ENCODE measurements at regions not wholly inside any gene's neighbourhood (a gene's known extent, or its start where the extent isn't known, plus 50 kb on each side); places are given as distances from the start of the nearest gene placed in this dataset.
"Not testable (repeated sequence)": the region's sequence is repeated elsewhere in the genome, so short reads cannot be mapped to it uniquely, and the experiment has no call there.

DNA sequence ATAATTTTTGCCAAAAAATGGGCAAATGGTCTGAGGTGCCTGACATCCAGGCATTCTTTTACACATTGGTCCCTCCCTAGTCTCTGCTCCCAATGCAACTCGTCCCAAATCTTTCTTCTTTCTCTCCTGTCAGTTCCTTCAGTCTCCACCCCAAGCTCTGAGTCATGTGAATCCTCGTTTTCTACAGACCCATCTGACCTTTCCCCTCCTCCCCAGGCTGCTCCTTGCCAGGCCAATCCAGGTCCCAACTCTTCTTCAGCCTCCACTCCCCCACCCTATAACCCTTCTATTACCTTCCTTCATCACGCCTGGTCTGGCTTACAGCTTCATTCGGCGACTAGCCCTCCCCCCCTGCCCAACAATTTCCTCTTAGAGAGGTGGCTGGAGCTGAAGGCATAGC, 55.3 kb downstream of the BBS10 start:
- not testable (repeated sequence) for DNase-seq (ENCODE audit: low read depth)

DNA sequence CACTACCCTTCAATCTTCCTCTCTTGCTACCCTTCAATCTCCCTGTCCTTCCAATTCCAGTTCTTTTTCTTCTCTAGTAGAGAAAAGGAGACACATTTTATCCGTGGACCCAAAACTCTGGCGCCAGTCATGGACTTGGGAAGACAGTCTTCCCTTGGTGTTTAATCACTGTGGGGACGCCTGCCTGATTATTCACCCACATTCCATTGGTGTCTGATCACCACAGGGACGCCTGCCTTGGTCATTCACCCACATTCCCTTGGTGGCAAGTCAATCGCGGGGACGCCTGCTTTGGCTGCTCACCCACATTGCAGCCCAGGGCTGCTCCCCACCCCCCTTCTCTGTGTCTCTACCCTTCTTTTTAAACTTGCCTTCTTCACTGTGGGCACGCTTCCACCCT, 55.9 kb downstream of the BBS10 start:
- not testable (repeated sequence) for DNase-seq (ENCODE audit: low read depth)

DNA sequence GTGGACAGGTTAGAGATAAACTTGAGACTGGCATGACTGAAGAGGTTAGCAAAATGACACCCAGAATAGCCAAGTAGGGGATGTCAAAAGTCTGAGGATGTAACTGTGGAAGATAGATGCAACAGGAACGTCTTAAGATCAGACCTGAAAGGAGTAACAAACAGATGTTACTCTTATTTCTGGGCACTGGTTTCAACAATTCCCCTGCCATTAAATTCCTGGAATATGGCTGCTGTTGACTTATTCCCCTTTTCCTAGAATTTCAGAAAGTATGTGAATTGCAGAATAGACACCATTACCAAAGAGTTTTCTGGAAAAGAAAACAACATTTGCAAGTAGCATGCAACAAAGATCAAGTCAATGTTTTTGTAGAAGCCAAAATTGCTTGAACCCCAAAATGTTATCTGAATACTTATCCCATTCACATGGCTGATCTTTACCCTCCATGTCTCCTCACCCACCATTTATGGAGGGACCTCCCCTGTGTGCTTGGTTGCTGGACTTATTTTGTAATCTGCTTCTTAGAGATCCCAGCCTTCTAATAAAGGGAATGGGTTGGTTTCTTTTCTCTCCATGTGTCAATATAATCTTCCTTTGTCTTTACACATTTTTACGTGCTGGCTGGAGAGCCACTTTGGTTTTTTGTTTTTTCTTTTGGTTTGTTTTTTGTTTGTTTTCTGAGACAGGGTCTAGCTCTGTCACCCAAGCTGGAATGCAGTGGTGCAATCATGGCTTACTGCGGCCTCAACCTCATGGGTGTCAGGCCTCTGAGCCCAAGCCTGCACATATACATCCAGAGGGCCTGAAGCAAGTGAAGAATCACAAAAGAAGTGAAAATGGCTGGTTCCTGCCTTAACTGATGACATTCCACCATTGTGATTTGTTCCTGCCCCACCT, 57.0 kb downstream of the BBS10 start:
- no peak for DNase-seq (ENCODE audit: low read depth)

DNA sequence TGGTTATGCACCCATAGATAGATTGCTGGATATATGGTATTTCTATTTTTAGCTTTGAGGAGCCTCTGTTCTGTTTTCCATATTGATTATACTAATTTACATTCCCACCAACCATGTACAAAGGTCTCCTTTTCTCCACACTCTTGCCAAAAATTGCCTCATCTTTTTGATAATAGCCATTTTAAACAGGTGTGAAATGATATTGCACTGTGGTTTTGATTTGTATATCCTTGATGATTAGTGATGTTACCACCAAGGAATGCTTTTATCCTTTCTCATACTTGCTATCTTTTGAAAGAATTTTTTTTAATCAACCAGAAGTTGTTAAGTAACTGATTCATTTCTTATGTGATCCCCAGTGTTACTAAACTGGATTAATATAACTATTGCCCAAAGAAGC, 60.0 kb downstream of the BBS10 start:
- no peak for DNase-seq (ENCODE audit: low read depth)

DNA sequence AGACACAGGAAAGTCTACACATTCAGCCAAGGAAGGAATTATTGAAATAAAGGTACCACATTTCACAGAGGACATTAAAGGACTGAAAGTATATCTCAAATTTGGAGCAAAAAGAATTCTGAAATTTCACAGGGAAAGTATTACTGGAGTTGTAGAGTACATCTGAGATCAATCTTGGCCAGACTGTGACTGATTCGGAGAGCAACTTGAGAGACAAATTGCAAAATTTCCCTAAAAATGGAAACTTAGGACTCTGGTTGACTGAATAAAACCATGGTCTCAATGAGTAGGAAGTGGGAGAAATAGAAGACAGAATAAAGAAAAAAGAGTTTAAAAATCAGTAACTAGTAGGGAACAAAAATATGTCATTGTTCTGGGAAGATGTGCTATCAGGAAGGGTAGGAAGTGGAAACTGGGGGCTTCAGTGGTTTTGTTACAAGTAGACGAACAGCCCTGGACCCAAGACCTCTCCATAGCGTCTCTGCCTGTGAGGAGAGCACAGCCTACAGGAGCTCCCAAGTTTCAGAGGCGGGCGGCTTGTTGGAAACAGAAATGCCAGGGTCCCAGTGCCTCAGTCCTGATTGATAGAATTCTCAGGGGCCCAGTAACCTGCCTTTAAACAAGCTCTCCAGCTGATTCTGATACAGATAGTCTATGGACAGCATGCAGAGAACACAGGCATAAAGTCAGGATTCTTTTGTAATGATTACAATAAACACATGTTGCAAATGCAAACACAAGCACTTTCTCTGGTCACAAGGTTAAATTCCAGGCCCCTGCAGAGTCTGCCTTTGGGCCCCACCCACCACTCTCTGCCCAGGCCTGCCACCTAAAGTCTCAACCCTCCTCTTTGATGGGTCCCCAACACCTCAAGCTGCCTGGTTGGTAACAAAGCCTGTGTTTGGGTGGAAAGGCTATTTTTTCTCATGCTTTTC, 63.1 kb downstream of the BBS10 start:
- DNase-seq (ENCODE audit: low read depth) = no peak

DNA sequence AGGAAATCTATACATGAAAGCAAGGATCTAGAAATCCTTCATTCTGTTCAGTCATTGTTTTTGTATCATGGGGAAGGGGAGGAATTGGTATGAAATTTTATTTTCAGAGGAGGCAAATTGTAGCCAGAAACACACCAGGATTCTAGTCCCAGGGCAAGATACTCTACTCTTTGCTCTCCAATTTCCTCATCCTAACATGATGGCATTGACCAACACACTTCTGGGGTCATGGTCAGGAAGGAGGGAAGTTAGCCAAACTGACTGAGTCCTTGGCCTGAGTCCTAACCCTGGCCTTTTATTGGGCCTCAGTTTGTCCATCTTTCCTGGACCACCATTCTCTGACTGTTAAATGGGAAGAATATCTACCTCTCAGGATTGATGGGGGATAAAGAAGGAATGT, 65.5 kb downstream of the BBS10 start:
- DNase-seq (ENCODE audit: low read depth) = no peak

DNA sequence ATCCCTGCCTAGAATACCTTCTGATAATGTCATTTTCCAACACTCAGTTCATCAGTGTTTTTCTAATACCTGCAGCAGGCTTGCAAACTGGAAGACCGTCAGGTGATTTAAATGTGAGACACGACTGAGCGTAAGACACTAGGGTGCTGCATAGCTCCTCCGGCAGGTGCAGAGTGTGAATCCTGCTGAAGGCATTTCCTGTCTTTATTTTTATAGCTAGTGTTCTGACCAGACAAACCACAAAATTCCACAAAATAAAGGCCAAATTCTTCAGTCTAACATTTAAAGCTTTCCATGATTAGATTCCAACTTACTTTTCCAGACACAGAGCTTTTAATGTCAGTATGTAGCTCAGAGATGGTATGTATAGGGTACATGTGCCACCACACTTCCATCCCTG, 70.7 kb downstream of the BBS10 start:
- DNase-seq (ENCODE audit: low read depth) = no peak

DNA sequence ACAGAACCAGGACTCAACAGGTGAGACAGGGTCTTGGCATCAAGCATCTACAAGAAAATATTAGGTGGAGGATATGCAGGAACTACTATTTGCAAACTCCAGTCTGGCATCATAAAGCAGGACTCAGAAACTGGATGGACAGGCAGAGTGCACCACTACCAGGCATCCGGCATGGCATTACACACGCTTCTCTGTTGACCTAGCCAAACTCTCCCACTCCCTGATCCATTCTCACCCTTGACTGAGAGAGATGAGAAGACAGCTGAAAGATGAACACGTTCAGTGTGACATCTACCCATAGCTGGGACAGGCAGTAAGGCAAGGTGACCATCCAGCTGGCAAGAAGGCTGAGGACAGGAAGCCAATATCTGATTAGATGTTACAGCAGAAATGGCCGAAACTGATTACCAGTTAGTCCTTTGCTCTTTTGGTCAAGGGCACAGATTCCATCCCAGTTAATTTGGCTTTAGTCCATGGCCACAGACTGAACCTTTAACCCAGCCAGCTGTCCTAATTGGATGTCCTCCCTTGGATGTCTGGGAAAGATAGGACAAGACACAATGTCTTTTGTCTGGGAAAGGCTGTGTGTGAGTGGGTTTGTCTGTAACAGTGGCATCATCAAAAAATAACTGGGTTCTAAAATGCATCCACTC, 71.6 kb downstream of the BBS10 start:
- DNase-seq (ENCODE audit: low read depth) = no peak

DNA sequence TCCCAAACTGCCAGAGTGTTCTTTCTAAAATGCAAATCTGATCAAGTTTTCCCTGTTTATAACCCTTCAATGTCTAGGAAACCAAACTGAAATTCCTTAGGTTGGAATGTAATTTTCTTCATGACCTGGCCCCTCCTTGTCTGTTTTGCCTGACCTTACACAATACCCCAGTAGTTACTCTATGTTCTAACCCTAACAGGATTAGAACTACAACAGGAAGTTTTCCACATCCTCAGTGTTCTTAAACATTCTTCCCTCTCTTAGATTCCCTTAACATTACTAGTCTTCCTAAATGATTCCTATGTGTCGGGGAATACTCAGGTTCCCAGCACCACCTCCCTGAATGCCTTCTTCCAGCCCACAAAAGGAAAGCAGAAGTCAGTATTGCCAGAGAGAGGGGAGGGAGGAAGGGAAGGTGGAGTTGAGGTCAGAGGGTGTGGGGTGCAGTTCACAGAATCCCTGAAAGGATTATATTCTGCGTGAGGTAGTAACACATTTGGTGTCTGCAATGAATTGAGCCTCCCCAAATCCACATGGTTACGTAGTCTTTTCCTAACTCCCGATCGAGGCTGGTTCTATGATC, 72.6 kb downstream of the BBS10 start:
- no peak for DNase-seq (ENCODE audit: low read depth)

DNA sequence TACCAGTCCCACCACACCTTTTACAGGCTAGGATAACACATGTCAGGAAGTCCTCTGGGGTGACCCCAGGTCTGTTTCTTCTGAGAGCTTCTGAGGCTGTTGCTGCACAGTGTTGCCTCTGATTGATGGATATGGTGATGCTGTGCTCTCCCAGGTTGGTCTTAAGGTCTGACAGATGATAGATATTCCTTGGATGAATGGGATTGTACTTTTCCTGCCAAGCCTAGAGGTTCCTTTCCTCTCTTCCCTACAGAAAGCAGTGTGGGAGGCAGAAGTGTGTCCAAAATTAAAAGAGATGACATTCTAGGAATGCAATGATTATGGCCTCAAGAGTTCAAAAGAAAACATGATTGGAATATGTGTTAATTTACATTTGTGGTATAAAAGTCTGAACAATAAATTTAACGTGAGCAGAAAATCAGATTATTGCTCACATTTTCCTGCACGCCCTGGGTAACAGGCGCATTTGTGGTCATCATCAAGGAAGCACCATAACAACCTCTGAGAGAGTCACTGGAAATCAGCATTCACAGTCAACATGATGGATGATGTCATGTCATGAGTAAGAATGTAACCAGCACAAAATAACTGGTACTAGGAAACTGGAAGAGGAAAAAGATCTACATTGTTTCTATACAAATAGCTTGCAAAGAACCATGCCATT, 73.7 kb downstream of the BBS10 start:
- no peak for DNase-seq (ENCODE audit: low read depth)

DNA sequence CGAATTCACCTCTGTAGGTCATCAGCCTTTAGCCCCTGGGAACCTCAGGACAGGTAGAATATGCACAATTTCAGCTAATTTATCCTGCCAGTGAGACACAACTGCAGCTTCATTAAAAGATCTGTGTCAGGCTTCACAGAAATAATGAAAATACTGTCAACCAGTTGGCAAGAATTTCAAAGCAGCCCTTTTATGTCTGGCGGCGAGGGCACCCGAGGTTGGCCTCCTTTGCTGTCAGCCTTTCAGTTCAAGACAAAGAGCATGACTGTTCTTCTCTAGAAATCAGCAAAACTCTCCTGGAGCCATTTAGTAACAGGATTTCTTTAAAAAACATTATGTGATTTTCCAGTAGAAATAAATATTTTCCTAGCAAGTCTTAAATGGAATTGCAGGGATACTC, 75.9 kb downstream of the BBS10 start:
- no peak for DNase-seq (ENCODE audit: low read depth)

DNA sequence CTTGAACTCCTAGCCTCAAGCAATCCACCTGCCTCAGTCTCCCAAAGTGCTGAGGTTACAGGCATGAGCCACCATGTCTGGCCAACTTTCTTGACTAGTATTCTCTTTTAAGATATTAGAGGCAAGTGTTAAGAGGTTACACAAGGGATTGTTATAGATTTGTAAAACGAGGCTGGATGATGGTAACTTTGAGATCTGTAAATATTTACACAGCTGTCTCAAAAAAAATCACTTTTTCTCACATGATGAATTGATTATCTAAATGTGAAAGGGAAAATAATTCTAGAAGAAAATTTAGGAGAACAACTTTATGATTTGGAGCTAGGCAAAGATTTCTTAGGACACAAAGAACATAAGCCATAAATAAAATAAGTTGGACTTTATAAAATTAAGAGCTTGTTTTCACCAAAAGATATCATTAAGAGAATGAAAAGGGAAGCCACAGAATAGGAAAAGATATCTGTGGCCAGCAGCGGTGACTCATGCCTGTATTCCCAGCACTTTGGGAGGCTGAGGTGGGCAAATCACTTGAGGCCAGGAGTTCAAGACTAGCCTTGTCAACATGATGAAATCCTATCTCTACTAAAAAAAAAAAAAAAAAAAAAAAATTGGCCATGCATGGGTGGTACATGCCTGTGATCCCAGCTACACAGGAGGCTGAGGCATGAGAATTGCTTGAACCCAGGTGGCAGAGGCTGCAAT, 77.4 kb downstream of the BBS10 start:
- DNase-seq (ENCODE audit: low read depth) = no peak

DNA sequence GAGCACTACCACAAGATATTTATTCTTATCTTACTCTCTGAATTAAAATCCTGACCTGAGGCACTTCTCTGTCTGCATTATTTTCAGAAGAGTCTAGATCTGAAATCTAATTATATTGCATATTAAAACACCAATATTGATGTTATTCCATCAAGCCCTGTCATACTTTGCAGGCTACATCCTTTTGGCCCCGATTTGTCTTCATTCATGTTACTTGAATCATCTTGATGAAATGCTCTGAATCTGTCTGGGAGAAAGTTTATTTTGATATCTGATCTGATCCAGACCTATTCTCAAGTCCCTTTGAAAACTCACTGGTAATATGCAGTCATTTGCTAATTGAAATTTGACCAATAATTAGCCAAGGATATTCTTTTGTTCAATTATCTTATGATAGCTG, 79.9 kb downstream of the BBS10 start:
- no peak for DNase-seq (ENCODE audit: low read depth)

DNA sequence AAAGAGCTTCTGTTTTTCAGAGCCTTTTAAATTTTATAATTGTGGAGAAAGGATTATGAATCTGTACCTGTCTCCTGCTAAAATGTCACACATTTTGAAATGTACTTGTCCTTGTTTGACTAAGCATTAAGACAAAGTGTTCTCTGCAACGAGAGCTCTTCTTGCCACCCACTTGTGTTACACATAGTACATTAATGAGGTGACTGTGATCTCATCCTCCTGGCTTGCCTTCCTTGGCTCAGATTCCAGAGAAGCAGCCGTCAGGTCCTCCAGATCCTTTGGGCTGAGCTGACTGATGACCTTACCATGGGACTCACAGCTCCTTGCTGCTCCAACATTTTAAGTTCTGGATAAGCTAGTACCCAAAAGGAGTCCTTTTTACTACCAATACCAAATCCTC, 81.4 kb downstream of the BBS10 start:
- DNase-seq (ENCODE audit: low read depth) = no peak

DNA sequence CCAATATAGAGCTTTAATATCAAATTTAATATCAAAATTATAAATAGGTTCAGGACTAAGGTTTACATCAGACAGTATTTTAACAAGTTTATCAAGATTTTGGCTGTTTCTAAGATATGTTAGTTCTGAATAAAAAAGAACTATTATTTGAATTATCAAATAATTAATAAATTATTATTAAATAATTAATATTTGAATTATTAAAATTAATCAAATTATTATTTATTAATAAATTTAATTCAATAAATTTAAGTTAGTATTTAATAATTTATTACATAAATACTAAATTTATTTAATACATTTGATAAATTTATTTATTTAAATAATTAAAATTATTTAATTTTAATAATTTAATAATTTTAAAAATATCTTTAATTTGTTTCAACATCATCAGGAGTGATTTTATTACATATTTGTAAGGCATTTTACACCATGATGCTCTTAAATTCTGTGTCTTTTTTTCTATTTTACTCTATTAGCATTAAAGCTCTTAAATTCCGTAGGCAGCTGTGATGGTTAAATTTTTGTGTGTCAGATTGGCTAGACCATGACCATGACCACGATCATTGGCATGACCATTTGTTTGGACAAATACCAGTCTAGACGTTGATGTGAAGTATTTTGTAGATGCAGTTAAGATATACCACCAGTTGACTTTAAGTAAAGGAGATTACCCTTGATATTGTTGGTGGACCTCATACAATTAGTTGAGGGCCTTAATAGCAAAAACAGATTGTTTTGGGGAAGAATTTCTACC, 82.6 kb downstream of the BBS10 start:
- no peak for DNase-seq (ENCODE audit: low read depth)

DNA sequence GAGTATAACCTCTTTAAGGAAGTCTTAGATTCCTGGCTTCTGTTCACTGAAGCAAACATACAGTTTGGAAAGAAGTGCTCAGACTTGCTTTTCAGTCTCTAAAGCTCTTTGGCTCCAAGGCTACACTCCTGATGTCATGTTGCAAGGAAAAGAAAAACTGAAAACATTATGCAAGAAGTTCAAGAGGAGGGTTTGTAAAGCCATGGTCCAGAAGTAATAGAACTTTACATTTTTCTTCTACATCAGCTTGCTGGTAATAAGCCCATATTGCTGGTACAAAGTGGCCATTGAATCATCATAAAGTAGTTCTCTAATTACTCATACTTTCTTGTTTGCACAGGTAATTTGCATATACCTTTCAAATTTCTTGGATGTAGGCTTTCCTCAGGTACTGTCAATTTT, 83.6 kb downstream of the BBS10 start:
- no peak for DNase-seq (ENCODE audit: low read depth)

DNA sequence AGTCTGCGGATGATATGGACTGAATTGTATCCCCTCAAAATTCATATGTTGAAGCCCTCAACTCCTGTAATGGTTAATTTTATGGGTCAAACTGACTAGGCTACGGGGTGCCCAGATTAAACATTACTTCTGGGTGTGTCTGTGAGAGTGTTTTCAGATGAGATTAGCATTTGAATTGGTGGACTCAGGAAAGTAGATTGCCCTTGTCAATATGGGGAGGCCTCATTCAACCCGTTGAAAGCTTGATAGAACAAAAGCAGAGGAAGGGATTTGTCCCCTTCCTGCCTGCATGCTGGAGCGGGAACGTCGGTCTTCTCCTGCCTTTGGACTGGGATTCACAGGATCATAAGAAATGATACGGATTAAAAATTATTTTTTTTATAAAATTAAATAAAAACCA, 84.5 kb downstream of the BBS10 start:
- DNase-seq (ENCODE audit: low read depth) = no peak

DNA sequence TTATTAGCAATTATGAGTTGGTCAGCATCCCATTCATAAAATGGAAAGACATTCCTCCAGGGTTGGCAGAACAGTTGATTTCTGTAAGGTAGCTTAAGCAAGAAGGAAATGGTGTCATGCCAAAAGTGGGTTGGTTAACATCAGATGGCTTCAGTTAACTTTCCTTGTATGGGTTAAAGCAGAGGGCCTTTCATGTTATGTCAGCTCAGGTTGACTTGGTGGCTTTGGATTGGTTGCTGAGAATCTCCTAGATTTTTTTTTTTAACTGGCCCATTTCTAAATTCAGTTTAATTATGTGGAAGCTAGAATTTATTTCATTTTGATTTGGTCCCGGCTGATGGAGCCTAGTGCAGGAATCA, 87.8 kb downstream of the BBS10 start:
- DNase-seq (ENCODE audit: low read depth) = no peak

DNA sequence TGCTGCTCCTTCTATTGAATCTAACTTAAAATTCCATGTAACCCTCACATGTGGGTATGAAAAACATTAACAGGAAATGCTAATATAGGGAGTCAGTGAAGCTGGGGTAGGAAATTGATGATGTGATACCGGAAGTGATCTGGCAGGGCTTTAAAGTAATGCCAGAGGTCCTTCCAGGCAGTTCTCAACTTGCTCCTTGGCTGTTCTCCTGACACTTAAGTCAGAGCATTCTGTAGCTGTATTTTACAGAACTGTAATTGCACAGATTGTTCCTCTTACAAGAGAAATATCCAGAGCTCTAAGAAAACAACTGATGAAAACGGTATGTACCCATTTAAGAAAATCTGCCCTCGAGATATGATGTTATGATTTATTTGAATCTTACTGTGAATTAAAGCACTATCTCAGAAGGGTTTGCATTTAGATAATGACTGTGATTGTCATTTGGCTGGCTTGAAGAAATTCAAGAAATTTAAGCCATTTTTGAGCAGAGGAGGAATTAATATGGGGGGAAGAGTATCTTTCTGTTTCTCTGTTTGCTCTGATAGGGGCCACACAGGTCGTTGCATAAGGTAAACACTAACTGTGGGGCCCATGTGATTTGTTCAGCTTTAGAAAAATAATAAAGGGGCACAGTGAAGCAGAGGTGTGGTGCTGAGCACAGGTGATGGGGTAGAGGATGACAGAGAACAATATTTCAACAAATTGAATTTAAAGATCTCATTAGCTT, 88.4 kb downstream of the BBS10 start:
- no peak for DNase-seq (ENCODE audit: low read depth)

DNA sequence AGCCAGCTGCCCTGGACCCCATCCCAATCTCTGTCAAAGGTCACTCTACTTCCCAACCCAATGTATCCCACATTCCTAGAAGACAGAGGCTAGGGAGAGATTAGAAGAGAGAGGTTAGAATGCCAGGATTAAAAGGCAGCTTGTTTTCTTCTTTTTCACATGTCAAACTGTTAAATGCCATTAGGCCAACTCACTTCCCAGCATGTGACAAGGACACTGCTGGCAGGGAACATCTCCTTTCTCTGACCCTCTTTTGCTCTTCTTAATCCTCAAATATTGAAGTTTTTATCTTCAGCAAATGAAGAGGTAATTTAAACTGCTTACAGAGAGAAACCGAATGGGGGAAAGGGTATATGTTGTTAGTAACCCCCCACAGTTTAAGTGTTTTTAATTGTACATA, 89.1 kb downstream of the BBS10 start:
- no peak for DNase-seq (ENCODE audit: low read depth)
